Ishikawa (cell line): ENCODE measurements at regions not wholly inside any gene's neighbourhood (a gene's known extent, or its start where the extent isn't known, plus 50 kb on each side); places are given as distances from the start of the nearest gene placed in this dataset.

Experiments used
- CREB1 ChIP-seq: IDR thresholded peaks from 2 replicates; pipeline ENCODE4 v1.6.1; 2012; ENCODE audit warnings: low read depth
- EGR1 ChIP-seq: IDR thresholded peaks from 2 replicates; pipeline ENCODE4 v1.6.1; 2012
- EP300 ChIP-seq: IDR thresholded peaks from 2 replicates; pipeline ENCODE4 v1.6.1; 2012; ENCODE audit warnings: borderline replicate concordance
- FOXM1 ChIP-seq: IDR thresholded peaks from 2 replicates; pipeline ENCODE4 v1.6.1; 2012; ENCODE audit warnings: low read depth, borderline replicate concordance
- NFIC ChIP-seq: IDR thresholded peaks from 2 replicates; pipeline ENCODE4 v1.6.1; 2012
- RAD21 ChIP-seq: IDR thresholded peaks from 2 replicates; pipeline ENCODE4 v1.6.1; 2012; ENCODE audit warnings: low read depth
- TAF1 ChIP-seq: IDR thresholded peaks from 2 replicates; pipeline ENCODE4 v1.6.1; 2012; ENCODE audit warnings: low read depth, mild to moderate bottlenecking
- TCF12 ChIP-seq: IDR thresholded peaks from 2 replicates; pipeline ENCODE4 v1.6.1; 2012; ENCODE audit warnings: low read depth
- TEAD4 ChIP-seq: IDR thresholded peaks from 2 replicates; pipeline ENCODE4 v1.6.1; 2012
- YY1 ChIP-seq: IDR thresholded peaks from 2 replicates; pipeline ENCODE4 v1.6.1; 2012; ENCODE audit warnings: low read depth
- TF ChIP-seq, protein P1 (sequence below): IDR thresholded peaks from 2 replicates; pipeline ENCODE4 v1.6.1; 2012
- TF ChIP-seq, protein P2 (sequence below): IDR thresholded peaks from 2 replicates; pipeline ENCODE4 v1.6.1; 2012; ENCODE audit warnings: low read depth, mild to moderate bottlenecking

DNA sequence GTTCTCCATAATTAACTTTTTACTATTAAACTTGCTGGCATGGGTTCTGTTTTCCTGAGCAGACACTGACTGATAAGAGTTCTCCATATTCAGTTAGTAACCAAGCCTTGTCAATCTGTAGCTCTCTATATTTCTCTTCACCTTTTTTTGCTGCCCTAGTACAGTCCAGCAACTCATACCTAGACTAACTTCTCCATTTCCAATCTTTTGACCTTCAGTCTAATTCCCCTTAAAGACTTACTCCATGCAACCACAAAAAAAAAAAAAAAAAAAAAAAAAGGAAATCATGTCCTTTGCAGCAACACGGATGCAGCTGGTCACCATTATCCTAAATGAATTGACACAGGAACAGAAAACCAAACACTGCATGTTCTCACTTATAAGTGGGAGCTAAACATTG, 125.7 kb upstream of the KRAS start:
- TF ChIP-seq NFIC: no peak
- no peak for TF ChIP-seq EGR1
- no peak for TF ChIP-seq TCF12
- no peak for TF ChIP-seq YY1
- TF ChIP-seq, protein P1, sequence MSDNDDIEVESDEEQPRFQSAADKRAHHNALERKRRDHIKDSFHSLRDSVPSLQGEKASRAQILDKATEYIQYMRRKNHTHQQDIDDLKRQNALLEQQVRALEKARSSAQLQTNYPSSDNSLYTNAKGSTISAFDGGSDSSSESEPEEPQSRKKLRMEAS: no peak
- TF ChIP-seq EP300: no peak
- no peak for TF ChIP-seq TEAD4
- TF ChIP-seq CREB1: no peak
- TF ChIP-seq, protein P2, sequence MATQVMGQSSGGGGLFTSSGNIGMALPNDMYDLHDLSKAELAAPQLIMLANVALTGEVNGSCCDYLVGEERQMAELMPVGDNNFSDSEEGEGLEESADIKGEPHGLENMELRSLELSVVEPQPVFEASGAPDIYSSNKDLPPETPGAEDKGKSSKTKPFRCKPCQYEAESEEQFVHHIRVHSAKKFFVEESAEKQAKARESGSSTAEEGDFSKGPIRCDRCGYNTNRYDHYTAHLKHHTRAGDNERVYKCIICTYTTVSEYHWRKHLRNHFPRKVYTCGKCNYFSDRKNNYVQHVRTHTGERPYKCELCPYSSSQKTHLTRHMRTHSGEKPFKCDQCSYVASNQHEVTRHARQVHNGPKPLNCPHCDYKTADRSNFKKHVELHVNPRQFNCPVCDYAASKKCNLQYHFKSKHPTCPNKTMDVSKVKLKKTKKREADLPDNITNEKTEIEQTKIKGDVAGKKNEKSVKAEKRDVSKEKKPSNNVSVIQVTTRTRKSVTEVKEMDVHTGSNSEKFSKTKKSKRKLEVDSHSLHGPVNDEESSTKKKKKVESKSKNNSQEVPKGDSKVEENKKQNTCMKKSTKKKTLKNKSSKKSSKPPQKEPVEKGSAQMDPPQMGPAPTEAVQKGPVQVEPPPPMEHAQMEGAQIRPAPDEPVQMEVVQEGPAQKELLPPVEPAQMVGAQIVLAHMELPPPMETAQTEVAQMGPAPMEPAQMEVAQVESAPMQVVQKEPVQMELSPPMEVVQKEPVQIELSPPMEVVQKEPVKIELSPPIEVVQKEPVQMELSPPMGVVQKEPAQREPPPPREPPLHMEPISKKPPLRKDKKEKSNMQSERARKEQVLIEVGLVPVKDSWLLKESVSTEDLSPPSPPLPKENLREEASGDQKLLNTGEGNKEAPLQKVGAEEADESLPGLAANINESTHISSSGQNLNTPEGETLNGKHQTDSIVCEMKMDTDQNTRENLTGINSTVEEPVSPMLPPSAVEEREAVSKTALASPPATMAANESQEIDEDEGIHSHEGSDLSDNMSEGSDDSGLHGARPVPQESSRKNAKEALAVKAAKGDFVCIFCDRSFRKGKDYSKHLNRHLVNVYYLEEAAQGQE: no peak
- TF ChIP-seq RAD21: no peak
- no peak for TF ChIP-seq FOXM1
- no peak for TF ChIP-seq TAF1
